ENCODE measurements at regions not wholly inside any gene's neighbourhood (a gene's known extent, or its start where the extent isn't known, plus 50 kb on each side); places are given as distances from the start of the nearest gene placed in this dataset.

DNA sequence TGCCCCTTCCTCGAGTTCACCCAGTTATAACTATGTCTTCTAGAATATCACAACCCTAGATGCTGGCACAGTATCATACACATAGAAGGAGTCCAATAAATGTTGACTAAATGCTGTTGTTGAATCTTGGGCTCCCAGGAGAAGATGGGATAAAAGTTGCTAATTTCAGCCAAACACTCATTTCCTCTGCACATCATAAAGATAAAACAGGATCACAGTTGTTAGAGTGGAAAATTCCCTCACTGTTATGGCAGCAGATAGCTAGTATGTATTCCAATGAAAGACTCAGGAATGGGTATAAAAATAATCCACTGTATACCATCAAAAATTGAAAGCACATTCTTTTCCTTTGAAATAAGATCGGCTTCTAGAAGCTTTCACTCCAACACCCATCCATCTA is 294.9 kb upstream of the TSHZ2 start:
- ChIA-PET CTCF (interaction anchor here (0.5 kb wide), 1 partner anchor 469 kb away, joined by 4 read pairs; no protein-coding TSS in a partner anchor), POLR2A (ENCODE audit: low non-redundant PET) (no interaction called here)
- TF ChIP-seq, protein P1, sequence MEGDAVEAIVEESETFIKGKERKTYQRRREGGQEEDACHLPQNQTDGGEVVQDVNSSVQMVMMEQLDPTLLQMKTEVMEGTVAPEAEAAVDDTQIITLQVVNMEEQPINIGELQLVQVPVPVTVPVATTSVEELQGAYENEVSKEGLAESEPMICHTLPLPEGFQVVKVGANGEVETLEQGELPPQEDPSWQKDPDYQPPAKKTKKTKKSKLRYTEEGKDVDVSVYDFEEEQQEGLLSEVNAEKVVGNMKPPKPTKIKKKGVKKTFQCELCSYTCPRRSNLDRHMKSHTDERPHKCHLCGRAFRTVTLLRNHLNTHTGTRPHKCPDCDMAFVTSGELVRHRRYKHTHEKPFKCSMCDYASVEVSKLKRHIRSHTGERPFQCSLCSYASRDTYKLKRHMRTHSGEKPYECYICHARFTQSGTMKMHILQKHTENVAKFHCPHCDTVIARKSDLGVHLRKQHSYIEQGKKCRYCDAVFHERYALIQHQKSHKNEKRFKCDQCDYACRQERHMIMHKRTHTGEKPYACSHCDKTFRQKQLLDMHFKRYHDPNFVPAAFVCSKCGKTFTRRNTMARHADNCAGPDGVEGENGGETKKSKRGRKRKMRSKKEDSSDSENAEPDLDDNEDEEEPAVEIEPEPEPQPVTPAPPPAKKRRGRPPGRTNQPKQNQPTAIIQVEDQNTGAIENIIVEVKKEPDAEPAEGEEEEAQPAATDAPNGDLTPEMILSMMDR (conservative IDR thresholded peaks at IDR 0.05; ENCODE audit: low read depth), result no peak
- no peak overlapping the region for H3K27ac ChIP-seq
- no peak for DNase-seq (ENCODE audit: low spot score)

DNA sequence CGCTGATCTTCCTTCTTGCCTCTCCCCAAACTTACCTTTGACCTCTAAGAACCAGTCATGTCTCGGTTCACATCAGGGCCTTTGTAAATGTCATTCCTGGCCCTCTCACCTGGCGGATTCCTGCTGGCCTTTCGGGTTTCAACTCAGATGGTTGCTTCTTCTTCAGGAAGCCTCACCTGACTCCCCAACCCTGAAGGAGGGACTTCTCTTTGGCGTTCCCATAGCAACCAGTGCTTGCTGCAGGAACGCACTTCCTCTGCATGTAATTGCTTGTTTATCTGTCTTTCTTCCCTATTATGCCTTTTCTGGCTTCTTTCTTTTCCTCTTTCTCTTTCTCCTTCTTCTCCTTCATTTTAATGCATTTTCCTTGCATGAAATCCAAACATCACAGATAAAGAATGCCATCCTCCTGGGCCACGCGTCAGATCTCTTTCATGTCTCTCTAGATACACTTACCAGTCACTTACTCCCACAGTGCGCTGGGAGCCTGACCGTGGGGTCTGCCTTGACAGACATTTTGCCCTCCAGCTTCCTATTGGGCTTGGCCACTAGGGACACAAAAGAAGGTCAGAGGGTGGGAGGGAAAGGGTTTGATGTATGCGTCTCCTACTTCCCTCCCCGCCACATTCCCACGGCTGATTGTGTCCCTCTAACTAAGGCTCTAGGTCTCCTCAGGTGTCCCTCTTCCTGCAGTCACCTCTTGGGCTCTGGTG is 295.7 kb upstream of the TSHZ2 start:
- ChIA-PET CTCF (no interaction called here), POLR2A (ENCODE audit: low non-redundant PET) (no interaction called here)
- no peak for DNase-seq (ENCODE audit: low spot score)
- no peak overlapping the region for H3K27ac ChIP-seq
- TF ChIP-seq, protein P1 (conservative IDR thresholded peaks at IDR 0.05; ENCODE audit: low read depth), result no peak

DNA sequence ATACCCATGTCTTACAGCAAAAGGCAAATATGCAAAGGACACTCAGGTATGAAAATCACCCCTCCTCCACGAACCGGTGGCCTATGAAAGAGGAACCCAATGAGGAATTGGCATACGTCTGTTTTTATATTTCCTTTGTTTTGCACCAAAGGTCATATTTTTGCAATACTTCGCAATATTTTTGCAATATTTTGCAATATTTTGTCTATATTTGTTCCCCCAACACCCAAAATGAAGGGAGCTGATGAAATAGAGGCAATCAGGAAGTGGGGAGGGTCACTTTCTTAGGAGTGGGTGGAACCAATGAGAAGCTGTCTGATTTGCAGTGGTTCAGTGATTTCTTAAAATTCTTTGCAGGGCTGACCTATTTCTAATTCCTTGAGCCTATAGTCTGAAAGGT is 296.8 kb upstream of the TSHZ2 start:
- CTCF ChIA-PET, result interaction anchor here (0.7 kb wide), 1 partner anchor 369 kb away, joined by 3 read pairs; no protein-coding TSS in a partner anchor

DNA sequence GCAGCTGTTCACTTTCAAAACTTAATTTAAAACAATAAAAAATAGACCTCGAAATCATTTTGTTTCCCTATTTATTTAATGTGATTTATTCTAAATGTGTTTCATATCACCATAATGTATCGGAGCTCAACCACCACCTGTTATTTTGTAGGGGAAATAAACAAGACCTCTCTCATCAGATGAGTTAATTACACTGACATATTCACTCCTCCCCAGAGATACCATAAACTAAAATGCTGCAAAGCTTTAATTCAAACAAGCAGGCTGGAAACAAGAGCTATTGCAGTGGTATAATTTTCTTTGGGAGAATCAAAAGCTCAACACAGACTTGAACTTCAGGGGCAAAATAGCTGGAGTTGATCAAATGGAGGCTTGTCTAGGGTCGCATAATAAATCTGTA is 303.5 kb upstream of the TSHZ2 start:
- TF ChIP-seq, protein P1 (conservative IDR thresholded peaks at IDR 0.05; ENCODE audit: low read depth), result no peak
- DNase-seq (ENCODE audit: low spot score), result no peak

More for the DNA sequence above, 296.8 kb upstream of the TSHZ2 start:
- POLR2A ChIA-PET (ENCODE audit: low non-redundant PET), result interaction anchor here (0.5 kb wide), 1 partner anchor 96 kb away, joined by 3 read pairs; no protein-coding TSS in a partner anchor
- DNase-seq (ENCODE audit: low spot score), result no peak
- H3K27ac ChIP-seq, result no peak overlapping the region
- TF ChIP-seq, protein P1 (conservative IDR thresholded peaks at IDR 0.05; ENCODE audit: low read depth), result no peak

DNA sequence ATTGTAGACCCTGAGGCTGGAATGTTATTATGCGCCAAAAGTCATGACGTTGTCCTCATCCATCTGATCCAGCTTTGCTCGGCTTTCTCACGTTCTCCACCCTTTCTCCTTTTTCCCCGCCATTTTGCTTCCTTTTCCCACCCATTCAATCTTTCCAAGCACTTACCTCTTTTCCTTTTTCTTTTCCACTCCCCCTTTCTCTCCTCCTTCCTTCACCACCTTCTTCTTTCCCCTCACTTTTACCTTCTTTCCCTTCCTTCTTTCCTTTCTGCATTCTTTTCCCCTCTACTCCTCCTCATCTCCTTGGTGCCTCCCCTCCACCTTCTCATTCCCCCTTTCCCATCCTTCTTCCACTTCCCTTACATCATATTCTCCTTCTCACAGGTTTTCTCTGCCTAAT is 304.8 kb upstream of the TSHZ2 start:
- H3K27ac ChIP-seq, result no peak overlapping the region
- POLR2A ChIA-PET (ENCODE audit: low non-redundant PET), result no interaction called here
- no peak for DNase-seq (ENCODE audit: low spot score)
- TF ChIP-seq, protein P1 (conservative IDR thresholded peaks at IDR 0.05; ENCODE audit: low read depth), result no peak
- CTCF ChIA-PET, result interaction anchor here (0.7 kb wide), 1 partner anchor 23 kb away, joined by 6 read pairs; no protein-coding TSS in a partner anchor

More for the DNA sequence above, 303.5 kb upstream of the TSHZ2 start:
- no peak overlapping the region for H3K27ac ChIP-seq
- ChIA-PET POLR2A (ENCODE audit: low non-redundant PET) (interaction anchor here (0.6 kb wide), 1 partner anchor 277 kb away, joined by 3 read pairs; no protein-coding TSS in a partner anchor), CTCF (no interaction called here)

DNA sequence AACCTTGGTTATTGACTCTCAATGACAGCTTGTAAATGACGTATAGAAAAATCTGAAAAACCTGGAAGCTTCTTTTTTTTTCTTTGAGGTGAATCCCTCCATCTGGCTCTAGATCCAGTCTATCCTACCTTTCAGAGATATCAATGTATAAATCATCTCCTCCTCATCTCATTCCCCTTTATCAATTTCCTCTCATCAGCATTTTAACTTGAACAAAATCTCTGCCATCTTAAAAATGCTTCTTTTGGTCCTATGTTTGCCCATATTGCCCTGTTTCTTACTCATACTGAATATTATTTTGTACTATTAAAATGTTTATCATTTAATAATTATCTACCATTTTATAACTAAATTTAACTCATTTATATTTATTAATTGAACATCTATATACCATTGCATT is 306.7 kb upstream of the TSHZ2 start:
- CTCF ChIA-PET, result no interaction called here
- TF ChIP-seq, protein P1 (conservative IDR thresholded peaks at IDR 0.05; ENCODE audit: low read depth), result no peak
- POLR2A ChIA-PET (ENCODE audit: low non-redundant PET), result no interaction called here

More for the DNA sequence above, 306.7 kb upstream of the TSHZ2 start:
- no peak for DNase-seq (ENCODE audit: low spot score)
- H3K27ac ChIP-seq, result no peak overlapping the region

Data from RWPE1 (cell line).